Heart left ventricle (tissue), 13 donors: ENCODE measurements at regions not wholly inside any gene's neighbourhood (a gene's known extent, or its start where the extent isn't known, plus 50 kb on each side); places are given as distances from the start of the nearest gene placed in this dataset.
"Not testable (repeated sequence)": the region's sequence is repeated elsewhere in the genome, so short reads cannot be mapped to it uniquely, and the experiment has no call there.

ENCODE experiments used
- CTCF ChIP-seq, 12 donors: fragments of 200-600 bp; sonication (generic) in 4 of 12; IDR thresholded peaks; one replicate each; pipeline versions ENCODE4 v1.5.0 to v1.8.0; 2018 to 2022; ENCODE audit warnings: antibody characterized with exemption in 12 of 12, mild to moderate bottlenecking in 5 of 12
- POLR2A ChIP-seq, 2 donors: fragments of 450-650 bp; IDR thresholded peaks; one replicate each; pipeline ENCODE4 v1.6.1; 2017; ENCODE audit warnings: antibody characterized with exemption in 2 of 2, mild to moderate bottlenecking in 2 of 2, moderate library complexity in 2 of 2
- donor health status: ischemic (EF 13 %, LVEDD 7.1; RV severe dilation, severe dysfunction).
- donor health status: DM: no; HTN: yes; CAD: no.
- donor health status: DM: no; HTN: no; CAD: no.
- donor health status: ischemic (EF 25% LVEDD 6.9; RV normal size, moderate dysfunction).
- donor health status: ischemic (EF 25% LVEDD 5.7; RV mildly dilated, moderate dysfunction).
- donor health status: ischemic (EF 35%, LVEDD 5.7; RV mildly dilated, moderate dysfunction).
- donor health status: nonischemic (EF 11% LVEDD 7.7; RV severe dilation, severe dysfunction).
- donor health status: DM: yes; HTN: yes; CAD: no.
- donor health status: PGD.
- donor health status: ischemic (EF 29% LVEDD 5.4; RV normal size, mild dysfunction).
- donor health status: nonischemic (EF 23%, LVEDD 6.1; RV moderate dilation, normal function).

DNA sequence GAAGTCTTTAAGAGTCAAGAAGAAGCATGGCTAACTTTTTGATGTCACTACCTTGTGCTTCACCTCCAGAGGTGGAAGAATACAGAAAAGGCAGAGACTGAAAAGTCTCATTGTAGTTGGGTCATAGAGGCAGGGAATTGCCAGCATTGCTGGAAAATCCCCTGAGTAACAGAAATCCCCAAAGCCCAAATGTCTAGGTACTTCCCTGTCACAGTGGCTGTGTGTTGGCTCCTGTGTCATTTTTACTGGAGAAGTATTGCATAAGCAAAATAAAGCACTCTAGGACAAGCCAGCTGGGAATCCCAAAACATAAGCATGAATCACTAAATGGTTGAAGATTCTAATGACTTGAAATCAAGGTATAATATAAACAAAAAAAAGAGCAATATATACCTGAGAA, 114.4 kb downstream of the KLRB1 start:
- not testable (repeated sequence) for TF ChIP-seq CTCF, POLR2A (IDR thresholded peaks at IDR 0.05)
